NT2/D1 (cell line): ENCODE measurements at regions not wholly inside any gene's neighbourhood (a gene's known extent, or its start where the extent isn't known, plus 50 kb on each side); places are given as distances from the start of the nearest gene placed in this dataset.

Experiments
- SUZ12 ChIP-seq: IDR thresholded peaks from 2 replicates; pipeline ENCODE4 v1.6.1; 2011; ENCODE audit not compliant: insufficient read length, insufficient read depth; ENCODE audit errors: extremely low read depth
- YY1 ChIP-seq: IDR thresholded peaks from 2 replicates; pipeline ENCODE4 v1.6.1; 2011; ENCODE audit not compliant: insufficient read length, insufficient read depth
- ZNF274 ChIP-seq: IDR thresholded peaks from 2 replicates; pipeline ENCODE4 v1.6.1; 2011; ENCODE audit warnings: mild to moderate bottlenecking, low read depth, low read length

DNA sequence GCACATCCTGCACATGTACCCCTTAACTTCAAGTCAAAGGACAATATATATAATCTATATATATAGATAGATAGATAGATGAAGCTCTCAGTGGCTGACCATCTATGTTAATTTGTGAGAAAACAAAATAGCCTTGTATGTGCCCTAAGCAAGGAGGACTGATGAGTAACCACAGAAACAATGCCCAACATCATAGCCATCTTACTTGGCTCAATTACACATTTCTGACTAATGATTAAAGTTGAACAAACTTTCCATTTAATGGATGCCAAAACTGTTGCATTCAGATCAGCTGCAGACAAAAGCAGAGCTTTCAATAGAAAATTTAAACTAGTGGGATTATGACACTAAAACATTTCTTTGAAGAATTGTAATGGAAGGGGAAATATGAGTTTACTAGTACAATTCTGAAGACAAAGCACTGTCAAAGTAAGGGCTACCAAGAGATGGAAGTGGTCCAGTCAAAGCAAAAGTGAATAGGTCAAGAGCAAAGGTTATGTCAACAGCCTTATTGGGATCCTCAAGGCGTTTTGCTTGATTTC is 1188.2 kb upstream of the RAG2 start:
- TF ChIP-seq ZNF274 (no peak), YY1 (no peak), SUZ12 (no peak)
